ENCODE measurements at regions not wholly inside any gene's neighbourhood (a gene's known extent, or its start where the extent isn't known, plus 50 kb on each side); places are given as distances from the start of the nearest gene placed in this dataset.
"Not testable (repeated sequence)": the region's sequence is repeated elsewhere in the genome, so short reads cannot be mapped to it uniquely, and the experiment has no call there.

GRCh38 chr13:111494641-111495040 is 174.2 kb downstream of the TEX29 start:
- Histone ChIP-seq H3K9ac (ENCODE audit: low read length) (no peak overlapping the region), H3K4me3 (ENCODE audit: low read length) (no peak overlapping the region), H3K27me3 (ENCODE audit: control insufficient read depth, insufficient read depth, low read length) (no peaks in the 10 kb centered on the region), H3K4me1 (ENCODE audit: control insufficient read depth, insufficient read depth, low read length) (no peaks in the 10 kb centered on the region), H3K36me3 (ENCODE audit: control insufficient read depth, insufficient read depth, low read length) (no peaks in the 10 kb centered on the region), H3K9me3 (ENCODE audit: control insufficient read depth, low read length) (no peaks in the 10 kb centered on the region)

- H3K9me3 ChIP-seq (ENCODE audit: control insufficient read depth, low read length); H3K4me1 ChIP-seq (ENCODE audit: control insufficient read depth, insufficient read depth, low read length); H3K4me3 ChIP-seq (ENCODE audit: low read length); H3K9ac ChIP-seq (ENCODE audit: low read length); H3K36me3 ChIP-seq (ENCODE audit: control insufficient read depth, insufficient read depth, low read length); H3K27me3 ChIP-seq (ENCODE audit: control insufficient read depth, insufficient read depth, low read length): not testable (repeated sequence)
Measured at GRCh38 chr13:111501596-111502535, 181.4 kb downstream of the TEX29 start.

DNA sequence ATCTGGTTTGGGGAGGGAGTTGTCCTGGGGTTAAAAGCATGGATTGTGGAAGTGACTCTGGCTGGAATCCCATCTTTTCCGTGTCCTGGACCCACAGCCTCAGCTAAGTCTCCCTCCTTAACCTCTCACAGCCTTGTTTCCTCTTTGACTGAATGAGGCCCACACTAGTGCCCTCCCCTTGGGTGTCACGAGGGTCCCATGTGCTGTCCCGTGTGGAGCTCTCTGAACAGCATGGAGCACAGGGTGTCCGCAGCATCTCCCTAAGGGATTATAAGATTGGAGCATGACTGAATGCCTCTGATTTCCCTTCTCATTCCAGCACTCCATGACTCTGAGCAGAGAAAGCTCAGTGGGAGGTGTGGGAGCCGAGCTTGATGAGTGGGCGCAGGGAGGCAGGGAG is 182.5 kb downstream of the TEX29 start:
- Histone ChIP-seq H3K9ac (ENCODE audit: low read length) (no peak overlapping the region), H3K9me3 (ENCODE audit: control insufficient read depth, low read length) (no peaks in the 10 kb centered on the region), H3K4me1 (ENCODE audit: control insufficient read depth, insufficient read depth, low read length) (no peaks in the 10 kb centered on the region), H3K36me3 (ENCODE audit: control insufficient read depth, insufficient read depth, low read length) (no peaks in the 10 kb centered on the region), H3K27me3 (ENCODE audit: control insufficient read depth, insufficient read depth, low read length) (peaks cover 6% of the 10 kb centered on the region), H3K4me3 (ENCODE audit: low read length) (no peak overlapping the region)

GRCh38 chr13:111503376-111503775 is 182.9 kb downstream of the TEX29 start:
- Histone ChIP-seq H3K9me3 (ENCODE audit: control insufficient read depth, low read length) (no peaks in the 10 kb centered on the region), H3K27me3 (ENCODE audit: control insufficient read depth, insufficient read depth, low read length) (peaks cover 6% of the 10 kb centered on the region), H3K9ac (ENCODE audit: low read length) (no peak overlapping the region), H3K36me3 (ENCODE audit: control insufficient read depth, insufficient read depth, low read length) (no peaks in the 10 kb centered on the region), H3K4me1 (ENCODE audit: control insufficient read depth, insufficient read depth, low read length) (no peaks in the 10 kb centered on the region), H3K4me3 (ENCODE audit: low read length) (no peak overlapping the region)

GRCh38 chr13:111503905-111504695 is 183.7 kb downstream of the TEX29 start:
- H3K4me1 ChIP-seq (ENCODE audit: control insufficient read depth, insufficient read depth, low read length) = no peaks in the 10 kb centered on the region
- H3K9ac ChIP-seq (ENCODE audit: low read length) = no peak overlapping the region
- H3K36me3 ChIP-seq (ENCODE audit: control insufficient read depth, insufficient read depth, low read length) = no peaks in the 10 kb centered on the region
- no peak overlapping the region for H3K4me3 ChIP-seq (ENCODE audit: low read length)
- no peaks in the 10 kb centered on the region for H3K9me3 ChIP-seq (ENCODE audit: control insufficient read depth, low read length)
- peaks cover 6% of the 10 kb centered on the region for H3K27me3 ChIP-seq (ENCODE audit: control insufficient read depth, insufficient read depth, low read length)

- H3K27me3 ChIP-seq (ENCODE audit: control insufficient read depth, insufficient read depth, low read length) = peaks cover 6% of the 10 kb centered on the region
- no peaks in the 10 kb centered on the region for H3K4me1 ChIP-seq (ENCODE audit: control insufficient read depth, insufficient read depth, low read length)
- no peak overlapping the region for H3K4me3 ChIP-seq (ENCODE audit: low read length)
- no peak overlapping the region for H3K9ac ChIP-seq (ENCODE audit: low read length)
- no peaks in the 10 kb centered on the region for H3K36me3 ChIP-seq (ENCODE audit: control insufficient read depth, insufficient read depth, low read length)
- no peaks in the 10 kb centered on the region for H3K9me3 ChIP-seq (ENCODE audit: control insufficient read depth, low read length)
Measured at GRCh38 chr13:111505175-111505777, 184.8 kb downstream of the TEX29 start.

GRCh38 chr13:111506125-111506524 is 185.7 kb downstream of the TEX29 start:
- Histone ChIP-seq H3K27me3 (ENCODE audit: control insufficient read depth, insufficient read depth, low read length) (peaks cover 6% of the 10 kb centered on the region), H3K9me3 (ENCODE audit: control insufficient read depth, low read length) (no peaks in the 10 kb centered on the region), H3K4me1 (ENCODE audit: control insufficient read depth, insufficient read depth, low read length) (no peaks in the 10 kb centered on the region), H3K36me3 (ENCODE audit: control insufficient read depth, insufficient read depth, low read length) (no peaks in the 10 kb centered on the region), H3K9ac (ENCODE audit: low read length) (no peak overlapping the region), H3K4me3 (ENCODE audit: low read length) (no peak overlapping the region)

DNA sequence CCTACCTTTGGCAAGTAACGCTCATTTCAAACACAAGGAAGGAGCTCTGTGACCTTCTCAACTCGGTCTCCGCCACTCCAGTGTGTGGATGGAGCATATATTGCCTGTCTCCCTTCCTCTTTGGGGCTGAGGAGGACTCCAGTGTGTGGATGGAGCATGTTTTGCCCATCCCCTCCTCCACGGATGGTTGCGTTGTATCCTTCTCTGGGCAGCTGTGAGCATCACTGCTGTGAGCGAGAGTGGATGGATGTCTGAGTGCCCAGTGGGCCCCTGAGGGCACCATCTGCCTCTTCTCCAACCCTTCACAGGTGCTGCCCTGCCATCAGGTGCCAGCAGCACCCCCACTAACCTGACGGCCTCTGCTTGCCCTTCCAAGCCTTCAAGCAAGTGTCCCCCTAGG is 186.2 kb downstream of the TEX29 start:
- no peaks in the 10 kb centered on the region for H3K4me1 ChIP-seq (ENCODE audit: control insufficient read depth, insufficient read depth, low read length)
- H3K4me3 ChIP-seq (ENCODE audit: low read length) = no peak overlapping the region
- no peaks in the 10 kb centered on the region for H3K36me3 ChIP-seq (ENCODE audit: control insufficient read depth, insufficient read depth, low read length)
- no peaks in the 10 kb centered on the region for H3K9me3 ChIP-seq (ENCODE audit: control insufficient read depth, low read length)
- no peak overlapping the region for H3K9ac ChIP-seq (ENCODE audit: low read length)
- H3K27me3 ChIP-seq (ENCODE audit: control insufficient read depth, insufficient read depth, low read length) = peaks cover 6% of the 10 kb centered on the region

GRCh38 chr13:111508164-111508870 is 187.9 kb downstream of the TEX29 start:
- no peak overlapping the region for H3K4me3 ChIP-seq (ENCODE audit: low read length)
- peaks cover 6% of the 10 kb centered on the region for H3K27me3 ChIP-seq (ENCODE audit: control insufficient read depth, insufficient read depth, low read length)
- no peaks in the 10 kb centered on the region for H3K4me1 ChIP-seq (ENCODE audit: control insufficient read depth, insufficient read depth, low read length)
- H3K9me3 ChIP-seq (ENCODE audit: control insufficient read depth, low read length) = no peaks in the 10 kb centered on the region
- H3K36me3 ChIP-seq (ENCODE audit: control insufficient read depth, insufficient read depth, low read length) = no peaks in the 10 kb centered on the region
- H3K9ac ChIP-seq (ENCODE audit: low read length) = no peak overlapping the region

- Histone ChIP-seq H3K36me3 (ENCODE audit: control insufficient read depth, insufficient read depth, low read length) (no peaks in the 10 kb centered on the region), H3K9me3 (ENCODE audit: control insufficient read depth, low read length) (no peaks in the 10 kb centered on the region), H3K9ac (ENCODE audit: low read length) (no peak overlapping the region), H3K4me3 (ENCODE audit: low read length) (no peak overlapping the region), H3K4me1 (ENCODE audit: control insufficient read depth, insufficient read depth, low read length) (no peaks in the 10 kb centered on the region), H3K27me3 (ENCODE audit: control insufficient read depth, insufficient read depth, low read length) (peaks cover 6% of the 10 kb centered on the region)
Measured at GRCh38 chr13:111508902-111509509, 188.6 kb downstream of the TEX29 start.

DNA sequence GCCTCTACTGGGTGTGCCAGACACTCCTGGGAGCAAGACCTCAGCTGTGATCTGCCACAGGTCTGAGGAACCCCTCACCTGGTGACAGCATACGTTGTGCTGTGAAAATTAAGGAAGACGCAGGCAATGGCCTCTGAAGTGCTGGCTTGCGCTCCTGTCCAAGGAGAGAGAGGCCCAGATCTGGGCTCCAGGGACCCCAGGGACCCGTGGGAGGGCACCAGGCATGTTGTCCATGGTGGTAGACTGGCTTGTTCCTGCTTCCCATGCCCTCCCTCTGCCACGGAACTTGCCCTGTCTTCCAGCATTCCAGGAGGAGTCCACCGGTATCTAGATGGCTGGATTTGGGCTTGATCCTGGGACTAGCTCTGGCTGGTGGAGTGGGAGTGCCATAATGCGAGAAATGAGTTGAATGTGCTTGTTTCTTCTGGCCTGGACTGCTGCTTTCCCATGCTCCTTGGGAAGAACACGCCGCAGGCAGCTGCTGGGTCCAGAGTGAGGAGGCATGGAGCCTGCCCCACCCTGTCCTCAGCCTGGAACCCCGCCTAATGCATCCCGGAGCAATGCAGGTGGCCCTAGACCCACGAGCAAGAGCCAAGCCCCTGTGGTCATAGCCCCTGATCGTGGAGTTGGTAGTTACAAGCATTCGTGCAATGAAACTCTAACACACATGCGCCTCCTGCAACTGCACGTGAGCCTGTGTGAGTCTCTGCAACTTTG is 190.2 kb downstream of the TEX29 start:
- H3K9me3 ChIP-seq (ENCODE audit: control insufficient read depth, low read length) = no peaks in the 10 kb centered on the region
- no peaks in the 10 kb centered on the region for H3K36me3 ChIP-seq (ENCODE audit: control insufficient read depth, insufficient read depth, low read length)
- H3K4me1 ChIP-seq (ENCODE audit: control insufficient read depth, insufficient read depth, low read length) = no peaks in the 10 kb centered on the region
- H3K27me3 ChIP-seq (ENCODE audit: control insufficient read depth, insufficient read depth, low read length) = peaks cover 13% of the 10 kb centered on the region
- H3K4me3 ChIP-seq (ENCODE audit: low read length) = no peak overlapping the region
- H3K9ac ChIP-seq (ENCODE audit: low read length) = no peak overlapping the region
